ENCODE measurements at regions not wholly inside any gene's neighbourhood (a gene's known extent, or its start where the extent isn't known, plus 50 kb on each side); places are given as distances from the start of the nearest gene placed in this dataset.

GRCh38 chr9:85192750-85193149, 523.2 kb downstream of the NTRK2 start:
- TF ChIP-seq CTCF (IDR thresholded peaks at IDR 0.05; ENCODE audit: unreplicated experiment) = no peak
- Mint-ChIP-seq H3K4me3 (ENCODE audit: low read depth) (no peak overlapping the region), H3K9me3 (ENCODE audit: low read depth) (no peaks in the 10 kb centered on the region), H3K27ac (no peak overlapping the region), H3K36me3 (ENCODE audit: insufficient read depth) (no peaks in the 10 kb centered on the region), H3K27me3 (no peaks in the 10 kb centered on the region), H3K4me1 (ENCODE audit: low read depth) (peaks cover 8% of the 10 kb centered on the region)
- DNase-seq (ENCODE audit: low spot score, unreplicated experiment) = no peak

GRCh38 chr9:85186218-85186585, 516.7 kb downstream of the NTRK2 start:
- Mint-ChIP-seq H3K4me3 (ENCODE audit: low read depth) (no peak overlapping the region), H3K9me3 (ENCODE audit: low read depth) (peaks cover 2% of the 10 kb centered on the region), H3K27ac (no peak overlapping the region), H3K4me1 (ENCODE audit: low read depth) (no peaks in the 10 kb centered on the region), H3K36me3 (ENCODE audit: insufficient read depth) (no peaks in the 10 kb centered on the region), H3K27me3 (peaks cover 3% of the 10 kb centered on the region)
- no peak for DNase-seq (ENCODE audit: low spot score, unreplicated experiment)
- no peak for TF ChIP-seq CTCF (IDR thresholded peaks at IDR 0.05; ENCODE audit: unreplicated experiment)

- Mint-ChIP-seq H3K27ac (no peak overlapping the region), H3K36me3 (ENCODE audit: insufficient read depth) (no peaks in the 10 kb centered on the region), H3K27me3 (peaks cover 3% of the 10 kb centered on the region), H3K4me1 (ENCODE audit: low read depth) (peaks cover 1% of the 10 kb centered on the region), H3K9me3 (ENCODE audit: low read depth) (peaks cover 2% of the 10 kb centered on the region), H3K4me3 (ENCODE audit: low read depth) (no peak overlapping the region)
- DNase-seq (ENCODE audit: low spot score, unreplicated experiment) = no peak
- TF ChIP-seq CTCF (IDR thresholded peaks at IDR 0.05; ENCODE audit: unreplicated experiment) = no peak
Observed at GRCh38 chr9:85185486-85186217, 516.1 kb downstream of the NTRK2 start.

GRCh38 chr9:85182383-85182782, 512.9 kb downstream of the NTRK2 start:
- Mint-ChIP-seq H3K27ac (no peak overlapping the region), H3K36me3 (ENCODE audit: insufficient read depth) (no peaks in the 10 kb centered on the region), H3K27me3 (peaks cover 3% of the 10 kb centered on the region), H3K4me1 (ENCODE audit: low read depth) (peaks cover 8% of the 10 kb centered on the region), H3K9me3 (ENCODE audit: low read depth) (peaks cover 2% of the 10 kb centered on the region), H3K4me3 (ENCODE audit: low read depth) (no peak overlapping the region)
- DNase-seq (ENCODE audit: low spot score, unreplicated experiment) = no peak
- no peak for TF ChIP-seq CTCF (IDR thresholded peaks at IDR 0.05; ENCODE audit: unreplicated experiment)

- Mint-ChIP-seq H3K4me1 (ENCODE audit: low read depth) (peaks cover 8% of the 10 kb centered on the region), H3K9me3 (ENCODE audit: low read depth) (peaks cover 2% of the 10 kb centered on the region), H3K4me3 (ENCODE audit: low read depth) (no peak overlapping the region), H3K27ac (no peak overlapping the region), H3K36me3 (ENCODE audit: insufficient read depth) (no peaks in the 10 kb centered on the region), H3K27me3 (no peaks in the 10 kb centered on the region)
- no peak for TF ChIP-seq CTCF (IDR thresholded peaks at IDR 0.05; ENCODE audit: unreplicated experiment)
- DNase-seq (ENCODE audit: low spot score, unreplicated experiment) = no peak
Observed at GRCh38 chr9:85178474-85178873, 508.9 kb downstream of the NTRK2 start.
